ENCODE measurements at regions not wholly inside any gene's neighbourhood (a gene's known extent, or its start where the extent isn't known, plus 50 kb on each side); places are given as distances from the start of the nearest gene placed in this dataset.

DNA sequence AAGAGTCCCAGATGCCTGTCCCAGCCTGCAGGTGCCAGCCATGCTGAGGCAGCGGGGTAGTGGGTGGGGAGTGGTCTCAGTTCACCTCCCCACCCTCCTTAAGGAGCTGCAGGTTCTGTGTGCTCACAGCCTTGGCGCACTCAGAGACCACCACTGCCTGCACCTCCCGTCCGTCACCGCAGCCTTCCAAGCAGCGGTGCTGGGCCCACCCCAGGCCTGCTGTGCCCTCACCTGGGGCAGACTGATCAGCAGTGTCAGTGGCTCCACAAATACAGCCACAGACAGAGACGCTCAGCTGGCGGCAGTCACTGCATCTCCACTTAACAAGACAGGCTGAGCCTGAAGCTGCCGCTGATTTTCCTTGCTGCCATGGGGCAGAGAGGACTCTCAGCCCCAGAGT lies 120.2 kb downstream of the RFLNA start:
- no peak for DNase-seq (ENCODE audit: low read depth)
- no peak for TF ChIP-seq CTCF (conservative IDR thresholded peaks at IDR 0.05; ENCODE audit: low read depth, low read length)
- H3K4me3 ChIP-seq (ENCODE audit: low read depth, low read length) = no peak overlapping the region

DNA sequence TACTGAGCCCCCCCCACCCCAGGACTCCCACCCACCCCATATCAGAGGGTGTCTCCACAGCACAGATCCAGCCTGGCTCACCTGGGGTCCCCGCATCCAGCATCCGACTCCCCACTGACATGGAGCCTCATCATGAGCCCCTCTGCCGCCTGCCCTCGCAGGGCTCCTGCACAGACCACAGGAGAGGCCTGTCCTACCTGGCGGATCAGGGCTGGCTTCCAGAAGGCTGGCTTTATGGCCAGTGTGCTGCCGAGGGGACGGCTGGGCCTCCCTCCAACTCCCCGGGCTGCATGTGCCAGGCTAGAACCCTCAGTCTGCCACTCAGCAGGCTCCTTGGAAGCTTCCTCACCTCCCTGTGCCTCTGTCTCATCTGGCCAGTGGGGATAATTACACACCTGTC lies 119.0 kb downstream of the RFLNA start:
- H3K4me3 ChIP-seq (ENCODE audit: low read depth, low read length) = no peak overlapping the region
- no peak for TF ChIP-seq CTCF (conservative IDR thresholded peaks at IDR 0.05; ENCODE audit: low read depth, low read length)
- DNase-seq (ENCODE audit: low read depth) = no peak

DNA sequence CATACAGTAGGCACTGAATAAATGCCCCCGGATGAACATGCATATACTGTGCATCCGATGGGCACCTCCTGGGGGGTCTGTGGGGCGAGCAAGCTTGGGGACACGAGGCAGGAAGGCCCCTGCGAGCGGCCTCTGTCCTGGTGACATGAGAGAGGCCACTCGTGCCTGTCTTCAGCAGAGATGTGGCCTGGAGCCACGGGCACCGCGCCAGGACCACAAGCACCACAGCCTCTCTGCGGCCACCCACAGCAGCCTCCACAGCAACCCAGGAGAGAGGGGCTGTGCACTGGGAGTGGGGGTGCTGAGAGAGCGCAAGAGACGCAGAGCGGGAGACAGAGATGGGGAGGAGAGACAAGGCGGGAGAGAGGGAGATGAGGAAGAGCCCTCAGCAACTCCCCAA lies 118.5 kb downstream of the RFLNA start:
- TF ChIP-seq CTCF (conservative IDR thresholded peaks at IDR 0.05; ENCODE audit: low read depth, low read length) = no peak
- H3K4me3 ChIP-seq (ENCODE audit: low read depth, low read length) = no peak overlapping the region
- DNase-seq (ENCODE audit: low read depth) = no peak

DNA sequence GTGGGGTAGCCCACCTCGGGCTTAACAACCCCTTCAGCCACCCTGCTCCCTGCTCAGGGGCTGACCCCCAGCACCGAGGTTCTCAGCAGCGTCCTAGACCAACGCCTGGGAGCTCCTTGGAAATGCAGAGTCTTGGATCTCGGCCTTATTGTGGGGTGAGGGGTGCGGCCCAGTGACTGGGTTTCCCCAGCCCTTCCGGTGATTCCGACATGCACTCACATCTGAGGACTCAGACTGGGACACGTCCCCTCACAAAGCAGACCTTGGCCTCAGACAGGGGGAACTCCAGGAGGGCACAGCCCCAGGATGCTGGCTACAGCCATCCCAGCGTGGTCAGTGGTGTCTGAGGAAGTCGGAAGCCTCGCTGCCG lies 117.7 kb downstream of the RFLNA start:
- TF ChIP-seq CTCF (conservative IDR thresholded peaks at IDR 0.05; ENCODE audit: low read depth, low read length) = no peak
- DNase-seq (ENCODE audit: low read depth) = no peak
- no peak overlapping the region for H3K4me3 ChIP-seq (ENCODE audit: low read depth, low read length)

- no peak for DNase-seq (ENCODE audit: low read depth)
- no peak for TF ChIP-seq CTCF (conservative IDR thresholded peaks at IDR 0.05; ENCODE audit: low read depth, low read length)
- H3K4me3 ChIP-seq (ENCODE audit: low read depth, low read length) = no peak overlapping the region
Measured at GRCh38 chr12:124411953-124412645, 117.2 kb downstream of the RFLNA start.

- DNase-seq (ENCODE audit: low read depth) = no peak
- TF ChIP-seq CTCF (conservative IDR thresholded peaks at IDR 0.05; ENCODE audit: low read depth, low read length) = no peak
- no peak overlapping the region for H3K4me3 ChIP-seq (ENCODE audit: low read depth, low read length)
Measured at GRCh38 chr12:124411281-124411878, 116.5 kb downstream of the RFLNA start.

All from epithelial cell of proximal tubule (primary cell).